Left ventricle myocardium inferior (tissue), 1 donor: ENCODE measurements at regions not wholly inside any gene's neighbourhood (a gene's known extent, or its start where the extent isn't known, plus 50 kb on each side); places are given as distances from the start of the nearest gene placed in this dataset.
A peak's percentile ranks its signal among the peaks of the same experiment; 100 is the strongest.

Source experiments
- DNase-seq: peaks from one replicate; pipeline ENCODE4 v3.0.0-alpha.2; 2020
- H3K27ac ChIP-seq: fragments of 200-600 bp; replicated peaks from 2 replicates; pipeline ENCODE4 v1.8.0; 2021
- H3K27me3 ChIP-seq: fragments of 200-600 bp; 2 replicates; pipeline ENCODE4 v1.8.0; 2021; ENCODE audit warnings: low read depth
- H3K36me3 ChIP-seq: fragments of 200-600 bp; 2 replicates; pipeline ENCODE4 v1.8.0; 2021
- H3K4me1 ChIP-seq: fragments of 200-600 bp; 2 replicates; pipeline ENCODE4 v1.8.0; 2021
- H3K4me3 ChIP-seq: fragments of 200-600 bp; 2 replicates; pipeline ENCODE4 v1.8.0; 2021; ENCODE audit warnings: mild to moderate bottlenecking, moderate library complexity
- H3K9me3 ChIP-seq: fragments of 200-600 bp; replicated peaks from 2 replicates; pipeline ENCODE4 v1.8.0; 2021
- intact Hi-C: fragments of 100-400 bp; cut with micrococcal nuclease; formaldehyde crosslinking; loops from one replicate; pipeline ENCODE4 v1.11.0; 2022
- TF ChIP-seq, protein P1 (sequence below): fragments of 200-600 bp; IDR thresholded peaks from 2 replicates; pipeline ENCODE4 v1.8.0; 2021; ENCODE audit warnings: antibody characterized with exemption, mild to moderate bottlenecking, borderline replicate concordance
- donor health status: DM: no; HTN: yes; CAD: no; lungs with severe emphysema.

- TF ChIP-seq, protein P1, sequence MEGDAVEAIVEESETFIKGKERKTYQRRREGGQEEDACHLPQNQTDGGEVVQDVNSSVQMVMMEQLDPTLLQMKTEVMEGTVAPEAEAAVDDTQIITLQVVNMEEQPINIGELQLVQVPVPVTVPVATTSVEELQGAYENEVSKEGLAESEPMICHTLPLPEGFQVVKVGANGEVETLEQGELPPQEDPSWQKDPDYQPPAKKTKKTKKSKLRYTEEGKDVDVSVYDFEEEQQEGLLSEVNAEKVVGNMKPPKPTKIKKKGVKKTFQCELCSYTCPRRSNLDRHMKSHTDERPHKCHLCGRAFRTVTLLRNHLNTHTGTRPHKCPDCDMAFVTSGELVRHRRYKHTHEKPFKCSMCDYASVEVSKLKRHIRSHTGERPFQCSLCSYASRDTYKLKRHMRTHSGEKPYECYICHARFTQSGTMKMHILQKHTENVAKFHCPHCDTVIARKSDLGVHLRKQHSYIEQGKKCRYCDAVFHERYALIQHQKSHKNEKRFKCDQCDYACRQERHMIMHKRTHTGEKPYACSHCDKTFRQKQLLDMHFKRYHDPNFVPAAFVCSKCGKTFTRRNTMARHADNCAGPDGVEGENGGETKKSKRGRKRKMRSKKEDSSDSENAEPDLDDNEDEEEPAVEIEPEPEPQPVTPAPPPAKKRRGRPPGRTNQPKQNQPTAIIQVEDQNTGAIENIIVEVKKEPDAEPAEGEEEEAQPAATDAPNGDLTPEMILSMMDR, result no peak
- no peak overlapping the region for H3K27ac ChIP-seq
- no peaks in the 10 kb centered on the region for H3K27me3 ChIP-seq
- no peaks in the 10 kb centered on the region for H3K36me3 ChIP-seq
- H3K4me1 ChIP-seq, result no peaks in the 10 kb centered on the region
- DNase-seq, result no peak
- intact Hi-C loops, result no loop called here
- no peak overlapping the region for H3K4me3 ChIP-seq
- H3K9me3 ChIP-seq, result no peaks in the 10 kb centered on the region
Observed at GRCh38 chr5:109971968-109972367, 282.2 kb downstream of the MAN2A1 start.

GRCh38 chr5:109981979-109982378, 292.3 kb downstream of the MAN2A1 start:
- no peaks in the 10 kb centered on the region for H3K27me3 ChIP-seq
- peaks cover 5% of the 10 kb centered on the region for H3K4me1 ChIP-seq
- TF ChIP-seq, protein P1, result no peak
- no peaks in the 10 kb centered on the region for H3K9me3 ChIP-seq
- no peaks in the 10 kb centered on the region for H3K36me3 ChIP-seq
- no peak overlapping the region for H3K4me3 ChIP-seq
- no peak overlapping the region for H3K27ac ChIP-seq
- DNase-seq, result no peak
- intact Hi-C loops, result no loop called here

GRCh38 chr5:109982966-109983534, 293.3 kb downstream of the MAN2A1 start:
- Histone ChIP-seq H3K27me3 (no peaks in the 10 kb centered on the region), H3K4me1 (peaks cover 16% of the 10 kb centered on the region), H3K9me3 (no peaks in the 10 kb centered on the region), H3K36me3 (no peaks in the 10 kb centered on the region), H3K27ac (no peak overlapping the region), H3K4me3 (no peak overlapping the region)
- TF ChIP-seq, protein P1, result no peak
- DNase-seq, result no peak
- intact Hi-C loops, result no loop called here

DNA sequence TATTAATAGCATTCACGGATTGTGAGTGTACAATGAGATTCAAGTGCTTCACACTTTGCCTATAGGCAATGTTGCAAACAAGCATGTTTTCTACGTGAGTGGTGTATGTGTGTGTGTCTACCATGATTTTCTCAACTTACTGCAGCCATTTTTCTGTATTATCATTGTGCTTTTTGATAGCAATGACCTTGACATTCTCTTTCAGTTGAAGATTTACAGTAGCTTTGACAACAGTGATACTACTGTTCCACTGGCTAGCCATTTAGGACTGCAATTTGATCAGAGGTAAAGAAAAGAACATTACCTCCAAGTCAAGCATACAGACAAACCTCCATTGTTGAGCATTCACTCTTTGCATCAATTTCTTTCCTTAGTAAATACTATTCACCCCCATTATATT, 297.0 kb downstream of the MAN2A1 start:
- H3K27me3 ChIP-seq, result no peaks in the 10 kb centered on the region
- DNase-seq, result no peak
- intact Hi-C loops, result no loop called here
- no peak overlapping the region for H3K4me3 ChIP-seq
- no peak overlapping the region for H3K27ac ChIP-seq
- H3K9me3 ChIP-seq, result no peaks in the 10 kb centered on the region
- no peaks in the 10 kb centered on the region for H3K36me3 ChIP-seq
- H3K4me1 ChIP-seq, result peaks cover 21% of the 10 kb centered on the region
- TF ChIP-seq, protein P1, result no peak

DNA sequence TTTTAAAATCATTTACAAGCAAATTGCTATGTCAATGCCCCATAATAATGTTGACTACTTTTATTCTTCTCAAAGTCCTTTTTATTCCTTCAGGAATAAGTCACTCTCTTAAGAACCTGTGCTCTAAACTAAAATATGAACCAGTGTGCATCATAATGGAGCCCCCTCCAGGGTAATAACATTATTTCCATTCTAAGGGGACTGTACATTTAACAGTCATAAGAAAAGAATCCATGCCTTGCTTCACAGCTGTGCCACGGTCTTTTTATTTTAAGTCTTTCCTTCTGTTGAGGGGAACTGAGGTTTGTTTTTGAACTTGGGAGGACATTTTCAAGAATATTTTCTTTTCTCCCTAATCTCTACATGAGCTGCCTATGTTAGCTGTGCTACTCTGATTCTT, 297.6 kb downstream of the MAN2A1 start:
- peak overlapping the region; percentile 52 for H3K27ac ChIP-seq
- intact Hi-C loops, result no loop called here
- TF ChIP-seq, protein P1, result no peak

More for the DNA sequence above, 297.6 kb downstream of the MAN2A1 start:
- H3K27me3 ChIP-seq, result no peaks in the 10 kb centered on the region
- no peak for DNase-seq
- peaks cover 21% of the 10 kb centered on the region for H3K4me1 ChIP-seq
- H3K36me3 ChIP-seq, result no peaks in the 10 kb centered on the region
- no peaks in the 10 kb centered on the region for H3K9me3 ChIP-seq
- no peak overlapping the region for H3K4me3 ChIP-seq
